A673 (cell line): ENCODE measurements at regions not wholly inside any gene's neighbourhood (a gene's known extent, or its start where the extent isn't known, plus 50 kb on each side); places are given as distances from the start of the nearest gene placed in this dataset.

Experiments
- BruUV-seq: library from RNA; stranded (reverse); fragments of 400-500 nt; replicated peaks from 2 replicates; lab custom pipeline; 2021; lab: Mats Ljungman, UMichigan
- CTCF ChIA-PET: fragments of 300-600 bp; sonication (Branson Sonifier 250); formaldehyde crosslinking; loops from one replicate; lab custom pipeline; 2022; ENCODE audit warnings: antibody characterized with exemption; lab: Charles Lee
- POLR2A ChIA-PET: fragments of 300-600 bp; sonication (Branson Sonifier 250); formaldehyde crosslinking; loops from one replicate; lab custom pipeline; 2022; ENCODE audit warnings: antibody characterized with exemption; ENCODE audit not compliant: low non-redundant PET; lab: Charles Lee
- DNase-seq: peaks from one replicate; pipeline ENCODE4 v3.0.0-alpha.2; 2015; ENCODE audit warnings: low spot score
- H3K27ac ChIP-seq: fragments of 200-600 bp; sonication (generic); 2 replicates; pipeline ENCODE4 v1.5.1; 2016; ENCODE audit warnings: mixed run types, low read depth, mild to moderate bottlenecking, mixed read lengths, antibody characterized with exemption, low read length; ENCODE audit not compliant: poor library complexity, severe bottlenecking
- H3K27me3 ChIP-seq: fragments of 200-600 bp; sonication (generic); replicated peaks from 2 replicates; pipeline ENCODE4 v1.6.1; 2017; ENCODE audit warnings: mixed run types, low read depth, mild to moderate bottlenecking, mixed read lengths, antibody characterized with exemption, low read length; ENCODE audit not compliant: insufficient read depth, poor library complexity
- H3K36me3 ChIP-seq: fragments of 200-600 bp; sonication (generic); 2 replicates; pipeline ENCODE4 v1.6.1; 2016; ENCODE audit warnings: mixed run types, mild to moderate bottlenecking, mixed read lengths, antibody characterized with exemption, low read length; ENCODE audit not compliant: insufficient read depth, poor library complexity, severe bottlenecking
- H3K4me1 ChIP-seq: fragments of 200-600 bp; sonication (generic); 2 replicates; pipeline ENCODE4 v1.6.1; 2017; ENCODE audit warnings: mixed run types, mild to moderate bottlenecking, mixed read lengths, antibody characterized with exemption, low read length; ENCODE audit not compliant: insufficient read depth, poor library complexity, severe bottlenecking
- H3K4me3 ChIP-seq: fragments of 200-600 bp; sonication (generic); 2 replicates; pipeline ENCODE4 v1.5.1; 2016; ENCODE audit warnings: low read depth, mixed run types, mild to moderate bottlenecking, mixed read lengths, low read length; ENCODE audit not compliant: poor library complexity, severe bottlenecking
- H3K9me3 ChIP-seq: fragments of 200-600 bp; sonication (generic); 2 replicates; pipeline ENCODE4 v1.6.1; 2016; ENCODE audit warnings: mixed run types, low read depth, mild to moderate bottlenecking, mixed read lengths, antibody characterized with exemption, low read length; ENCODE audit not compliant: poor library complexity, severe bottlenecking
- CTCF ChIP-seq: fragments of 300-800, 200-600 bp; sonication (generic); conservative IDR thresholded peaks from 2 replicates; pipeline ENCODE4 v1.5.1; 2017; ENCODE audit warnings: low read depth, mild to moderate bottlenecking, antibody characterized with exemption, low read length, moderate library complexity, mixed read lengths
- EZH2 ChIP-seq: fragments of 200-600 bp; sonication (generic); IDR thresholded peaks from 2 replicates; pipeline ENCODE4 v1.6.1; 2017; ENCODE audit warnings: borderline replicate concordance, low read depth, mild to moderate bottlenecking, mixed read lengths, antibody characterized with exemption, low read length; ENCODE audit not compliant: poor library complexity, severe bottlenecking
- intact Hi-C: fragments of 100-400 bp; cut with micrococcal nuclease; formaldehyde crosslinking; loops from one replicate; pipeline ENCODE4 v1.10.0; 2022; ENCODE audit not compliant: unreplicated experiment

DNA sequence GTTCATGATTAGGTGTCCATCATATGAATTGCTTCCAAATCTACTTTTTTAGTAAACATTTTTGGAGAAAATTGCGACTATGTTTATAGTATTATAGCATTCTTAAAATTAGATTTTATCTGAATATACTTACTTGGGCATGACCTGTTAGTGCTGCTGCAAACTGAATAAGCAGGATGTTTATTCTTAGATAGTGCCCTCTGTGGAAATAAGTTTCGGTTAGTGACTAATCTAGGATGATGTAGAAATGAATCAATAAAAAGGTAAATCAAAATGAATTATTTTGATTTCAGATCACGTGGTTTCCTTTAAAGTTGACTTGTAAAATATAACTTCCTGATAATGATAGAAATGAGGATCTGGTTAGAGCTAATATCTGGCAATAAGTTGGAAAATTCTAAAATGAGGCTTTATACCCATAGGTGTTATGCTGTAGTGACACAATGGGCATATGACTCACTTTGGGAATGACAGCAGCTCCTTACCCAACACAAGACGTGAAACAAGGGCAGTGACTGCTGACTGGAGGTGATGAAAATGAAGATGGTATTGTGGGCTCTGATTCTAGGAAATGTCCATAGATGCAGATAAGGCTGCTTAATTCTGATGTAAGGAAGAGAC is 165.8 kb upstream of the TCF4 start:
- Histone ChIP-seq H3K27ac (no peak overlapping the region), H3K4me1 (no peaks in the 10 kb centered on the region), H3K27me3 (no peaks in the 10 kb centered on the region), H3K4me3 (no peak overlapping the region), H3K36me3 (no peaks in the 10 kb centered on the region), H3K9me3 (no peaks in the 10 kb centered on the region)
- intact Hi-C loops: no loop called here
- ChIA-PET CTCF (no interaction called here), POLR2A (no interaction called here)
- TF ChIP-seq EZH2 (no peak), CTCF (no peak)
- no peak for DNase-seq
- BruUV-seq: no TSS peak

- H3K27me3 ChIP-seq: no peaks in the 10 kb centered on the region
- TF ChIP-seq EZH2 (no peak), CTCF (no peak)
- no TSS peak for BruUV-seq
- no peaks in the 10 kb centered on the region for H3K9me3 ChIP-seq
- DNase-seq: no peak
- H3K4me3 ChIP-seq: no peak overlapping the region
- CTCF ChIA-PET: no interaction called here
- POLR2A ChIA-PET: no interaction called here
- intact Hi-C loops: no loop called here
- H3K4me1 ChIP-seq: no peaks in the 10 kb centered on the region
- H3K36me3 ChIP-seq: no peaks in the 10 kb centered on the region
- H3K27ac ChIP-seq: no peak overlapping the region
Measured at GRCh38 chr18:55751476-55751875, 163.5 kb upstream of the TCF4 start.

DNA sequence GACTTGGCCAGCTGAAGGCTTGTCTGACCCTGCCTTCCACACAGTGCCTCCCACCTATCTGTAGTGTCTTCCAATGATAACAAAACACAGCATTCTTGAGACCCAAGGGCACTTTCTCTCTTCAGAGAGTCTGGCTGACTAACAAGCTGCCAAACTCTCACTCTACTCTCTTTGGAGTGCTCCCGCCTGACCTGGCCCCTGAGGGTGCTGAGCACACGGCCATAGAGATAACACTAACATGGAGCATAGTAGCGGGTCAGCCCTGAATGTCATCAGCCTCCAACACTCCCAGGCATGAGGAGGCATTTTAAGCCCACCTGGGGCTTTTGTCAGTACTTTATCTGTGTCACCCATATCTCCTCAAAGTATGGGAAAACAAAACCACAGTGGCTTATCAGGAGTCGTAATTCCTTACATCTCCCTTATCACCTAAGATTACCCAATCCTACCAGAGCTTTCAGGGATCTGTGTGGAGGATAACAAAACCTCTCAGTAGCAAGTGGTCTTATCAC is 160.3 kb upstream of the TCF4 start:
- Histone ChIP-seq H3K27me3 (no peaks in the 10 kb centered on the region), H3K9me3 (no peaks in the 10 kb centered on the region), H3K4me1 (no peaks in the 10 kb centered on the region), H3K27ac (no peak overlapping the region), H3K4me3 (no peak overlapping the region), H3K36me3 (no peaks in the 10 kb centered on the region)
- no TSS peak for BruUV-seq
- ChIA-PET POLR2A (no interaction called here), CTCF (no interaction called here)
- intact Hi-C loops: no loop called here
- TF ChIP-seq CTCF: no peak
- TF ChIP-seq EZH2: no peak
- DNase-seq: no peak
